Hepatocyte (in vitro differentiated cells): ENCODE measurements at regions not wholly inside any gene's neighbourhood (a gene's known extent, or its start where the extent isn't known, plus 50 kb on each side); places are given as distances from the start of the nearest gene placed in this dataset.
A peak's percentile ranks its signal among the peaks of the same experiment; 100 is the strongest.

Source experiments
- DNase-seq: peaks from one replicate; pipeline ENCODE4 v3.0.0-alpha.2; 2016; ENCODE audit warnings: low spot score
- H2AFZ ChIP-seq: fragments of 200-600 bp; sonication (generic); 2 replicates; pipeline ENCODE4 v1.6.0; 2016; ENCODE audit warnings: antibody characterized with exemption, mild to moderate bottlenecking
- H3K27ac ChIP-seq: fragments of 200-600 bp; sonication (generic); 2 replicates; pipeline ENCODE4 v1.5.1; 2016; ENCODE audit warnings: mild to moderate bottlenecking
- H3K27me3 ChIP-seq: fragments of 200-600 bp; sonication (generic); 2 replicates; pipeline ENCODE4 v1.6.1; 2016
- H3K36me3 ChIP-seq: fragments of 200-600 bp; sonication (generic); replicated peaks from 2 replicates; pipeline ENCODE4 v1.5.1; 2016; ENCODE audit warnings: low read depth; ENCODE audit not compliant: insufficient read depth
- H3K4me1 ChIP-seq: fragments of 200-600 bp; sonication (generic); 2 replicates; pipeline ENCODE4 v1.5.1; 2016; ENCODE audit warnings: mild to moderate bottlenecking, moderate library complexity; ENCODE audit not compliant: insufficient read depth
- H3K4me2 ChIP-seq: fragments of 200-600 bp; sonication (generic); 2 replicates; pipeline ENCODE4 v1.6.0; 2016
- H3K4me3 ChIP-seq: fragments of 200-600 bp; sonication (generic); 2 replicates; pipeline ENCODE4 v1.5.1; 2016; ENCODE audit warnings: mild to moderate bottlenecking
- H3K79me2 ChIP-seq: fragments of 200-600 bp; sonication (generic); 2 replicates; pipeline ENCODE4 v1.6.0; 2017; ENCODE audit warnings: mild to moderate bottlenecking
- H3K9me2 ChIP-seq: fragments of 200-600 bp; sonication (generic); replicated peaks from 2 replicates; pipeline ENCODE4 v1.6.0; 2017; ENCODE audit warnings: mild to moderate bottlenecking; ENCODE audit not compliant: insufficient read depth
- H3K9me3 ChIP-seq: fragments of 200-600 bp; sonication (generic); 2 replicates; pipeline ENCODE4 v1.5.1; 2016; ENCODE audit warnings: low read depth, mild to moderate bottlenecking
- H4K20me1 ChIP-seq: fragments of 200-600 bp; sonication (generic); 2 replicates; pipeline ENCODE4 v1.6.0; 2016; ENCODE audit warnings: mild to moderate bottlenecking; ENCODE audit not compliant: insufficient read depth, poor library complexity, severe bottlenecking
- CTCF ChIP-seq: fragments of 200-600 bp; sonication (generic); IDR thresholded peaks from 2 replicates; pipeline ENCODE4 v1.5.1; 2016; ENCODE audit warnings: antibody characterized with exemption, mild to moderate bottlenecking; ENCODE audit not compliant: poor library complexity
- EZH2 ChIP-seq: fragments of 200-600 bp; sonication (generic); IDR thresholded peaks from 2 replicates; pipeline ENCODE4 v1.6.1; 2016; ENCODE audit warnings: antibody characterized with exemption, mild to moderate bottlenecking, borderline replicate concordance
- EZH2phosphoT487 ChIP-seq: fragments of 200-600 bp; sonication (generic); IDR thresholded peaks from one replicate; pipeline ENCODE4 v1.6.1; 2018; ENCODE audit warnings: antibody characterized with exemption, mild to moderate bottlenecking, low read depth, moderate library complexity; ENCODE audit not compliant: unreplicated experiment, severe bottlenecking
- WGBS: methylation state at CpG from one replicate; pipeline ENCODE4 v1.1.6; 2016; ENCODE audit warnings: low lambda C conversion rate; ENCODE audit errors: missing lambda C conversion rate; 5-methylcytosine and 5-hydroxymethylcytosine counted together

- Histone ChIP-seq H3K79me2 (no peaks in the 10 kb centered on the region), H3K36me3 (no peaks in the 10 kb centered on the region), H3K27ac (peak overlapping the region; percentile 52), H3K4me2 (peak overlapping the region; percentile 21), H3K4me3 (no peak overlapping the region), H4K20me1 (no peaks in the 10 kb centered on the region), H3K9me2 (no peaks in the 10 kb centered on the region), H3K9me3 (no peaks in the 10 kb centered on the region), H3K27me3 (no peaks in the 10 kb centered on the region), H3K4me1 (no peaks in the 10 kb centered on the region), H2AFZ (no peak overlapping the region)
- peak; percentile 22 for DNase-seq
- TF ChIP-seq EZH2 = no peak
- no peak for TF ChIP-seq EZH2phosphoT487
- WGBS = 37% methylated on average over 4 of the region's 4 CpGs
These were observed 321.1 kb downstream of the STIM2 start for GRCh38 chr4:27181693-27182092.

- Histone ChIP-seq H3K4me2 (peak overlapping the region; percentile 21), H2AFZ (no peak overlapping the region), H3K4me3 (no peak overlapping the region), H3K79me2 (no peaks in the 10 kb centered on the region), H3K36me3 (no peaks in the 10 kb centered on the region), H3K4me1 (no peaks in the 10 kb centered on the region), H3K27me3 (no peaks in the 10 kb centered on the region), H3K9me2 (no peaks in the 10 kb centered on the region), H4K20me1 (no peaks in the 10 kb centered on the region), H3K9me3 (no peaks in the 10 kb centered on the region), H3K27ac (peak overlapping the region; percentile 52)
- no peak for DNase-seq
- TF ChIP-seq EZH2phosphoT487 = no peak
- TF ChIP-seq EZH2 = no peak
- no peak for TF ChIP-seq CTCF
- WGBS = 98% methylated on average over 2 of the region's 2 CpGs
These were observed 321.6 kb downstream of the STIM2 start for GRCh38 chr4:27182211-27182610.

- Histone ChIP-seq H4K20me1 (no peaks in the 10 kb centered on the region), H3K4me2 (no peak overlapping the region), H3K27me3 (no peaks in the 10 kb centered on the region), H3K79me2 (no peaks in the 10 kb centered on the region), H3K36me3 (no peaks in the 10 kb centered on the region), H3K4me1 (no peaks in the 10 kb centered on the region), H2AFZ (no peak overlapping the region), H3K9me3 (no peaks in the 10 kb centered on the region), H3K27ac (no peak overlapping the region), H3K4me3 (no peak overlapping the region), H3K9me2 (no peaks in the 10 kb centered on the region)
- no peak for DNase-seq
- TF ChIP-seq CTCF = no peak
- TF ChIP-seq EZH2 = no peak
- TF ChIP-seq EZH2phosphoT487 = no peak
- 38% methylated on average over 6 of the region's 6 CpGs for WGBS
These were observed 324.0 kb downstream of the STIM2 start for GRCh38 chr4:27184508-27185155.

- no peak overlapping the region for H2AFZ ChIP-seq
These were observed 326.1 kb downstream of the STIM2 start for GRCh38 chr4:27186710-27187109.

More at GRCh38 chr4:27186710-27187109, 326.1 kb downstream of the STIM2 start:
- no peaks in the 10 kb centered on the region for H3K9me3 ChIP-seq
- H3K27me3 ChIP-seq = no peaks in the 10 kb centered on the region
- H3K79me2 ChIP-seq = no peaks in the 10 kb centered on the region
- no peak overlapping the region for H3K27ac ChIP-seq
- H3K4me1 ChIP-seq = no peaks in the 10 kb centered on the region
- no peaks in the 10 kb centered on the region for H3K36me3 ChIP-seq
- no peaks in the 10 kb centered on the region for H4K20me1 ChIP-seq
- no peak overlapping the region for H3K4me3 ChIP-seq
- no peak for DNase-seq
- no peak overlapping the region for H3K4me2 ChIP-seq
- 90% methylated on average over 4 of the region's 4 CpGs for WGBS
- no peaks in the 10 kb centered on the region for H3K9me2 ChIP-seq
- TF ChIP-seq EZH2phosphoT487 = no peak
- TF ChIP-seq CTCF = no peak
- TF ChIP-seq EZH2 = no peak
